ENCODE measurements at regions not wholly inside any gene's neighbourhood (a gene's known extent, or its start where the extent isn't known, plus 50 kb on each side); places are given as distances from the start of the nearest gene placed in this dataset.
"Not testable (repeated sequence)": the region's sequence is repeated elsewhere in the genome, so short reads cannot be mapped to it uniquely, and the experiment has no call there.

DNA sequence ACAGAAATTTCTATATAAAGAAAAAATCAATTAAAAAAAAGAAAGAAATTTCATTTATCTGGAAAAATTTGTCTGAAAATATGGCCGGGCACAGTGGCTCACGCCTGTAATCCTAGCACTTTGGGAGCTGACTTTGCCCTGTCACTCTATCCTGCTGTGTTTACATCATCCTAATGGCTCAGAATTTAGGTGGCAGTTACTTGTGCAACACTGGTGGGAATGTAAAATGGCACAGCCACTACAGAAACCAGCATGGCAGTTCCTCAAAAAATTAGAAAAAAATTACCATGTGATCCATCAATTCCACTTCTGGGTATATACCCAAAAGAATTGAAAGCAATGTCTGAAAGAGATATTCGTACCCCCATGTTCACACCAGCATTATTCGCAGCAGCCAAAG, 405.2 kb upstream of the AUTS2 start:
- no peak for DNase-seq (ENCODE audit: low spot score)

GRCh38 chr7:69196593-69196992, 401.7 kb upstream of the AUTS2 start:
- no peak for DNase-seq (ENCODE audit: low spot score)

DNA sequence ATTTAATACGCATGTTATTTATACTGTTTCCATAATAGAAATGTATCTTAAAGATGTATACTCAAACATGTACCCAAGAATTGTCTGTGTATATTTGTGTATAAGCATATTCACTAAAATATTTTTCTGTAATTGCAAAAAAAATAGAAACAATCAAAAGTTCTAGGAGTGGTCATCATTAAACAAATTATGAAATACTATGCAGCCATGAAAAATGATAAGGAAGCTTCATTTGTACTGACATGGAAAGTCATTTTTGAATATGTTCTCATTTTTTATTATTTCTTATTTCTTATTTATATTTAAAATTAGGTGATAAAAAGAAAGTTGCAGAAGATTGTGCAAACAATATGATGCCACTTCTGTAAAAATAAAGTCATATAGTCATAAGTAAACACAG, 400.0 kb upstream of the AUTS2 start:
- DNase-seq (ENCODE audit: low spot score), result no peak

DNA sequence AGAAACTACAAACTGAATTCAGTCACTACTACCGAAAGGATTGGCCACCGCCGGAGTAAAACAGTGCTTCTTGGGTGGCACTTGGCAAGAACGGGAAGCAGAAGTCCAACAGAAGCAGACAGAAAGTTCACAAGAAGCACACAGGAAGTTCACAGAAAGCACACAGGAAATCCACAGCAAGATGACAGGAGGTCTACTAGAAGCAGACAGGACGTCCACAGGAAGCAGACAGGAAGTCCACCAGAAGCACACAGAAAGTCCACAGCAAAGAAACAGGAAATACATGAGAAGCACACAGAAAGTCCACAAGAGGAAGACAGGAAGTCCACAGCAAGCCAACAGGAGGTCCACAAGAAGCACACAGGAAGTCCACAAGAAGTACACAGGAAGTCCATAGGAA, 399.2 kb upstream of the AUTS2 start:
- no peak for DNase-seq (ENCODE audit: low spot score)

DNA sequence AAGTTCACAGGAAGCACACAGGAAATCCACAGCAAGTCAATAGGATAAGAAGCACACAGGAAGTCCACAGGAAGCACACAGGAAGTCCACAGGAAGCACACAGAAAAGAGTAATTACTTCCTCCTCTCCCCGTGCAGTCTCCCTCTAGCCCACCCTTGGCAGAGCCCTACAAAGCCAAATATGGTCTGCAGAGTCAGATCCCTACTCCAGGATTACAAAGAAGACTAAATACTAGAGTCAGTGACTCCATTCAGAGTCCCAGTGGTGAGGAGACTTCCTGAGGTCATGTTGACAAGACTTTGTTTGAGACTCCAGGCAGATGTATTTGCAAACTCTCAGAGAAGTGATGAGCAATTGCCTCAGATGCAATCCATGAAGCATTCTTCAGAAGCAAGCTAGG, 398.6 kb upstream of the AUTS2 start:
- no peak for DNase-seq (ENCODE audit: low spot score)

GRCh38 chr7:69203871-69204270, 394.4 kb upstream of the AUTS2 start:
- no peak for DNase-seq (ENCODE audit: low spot score)

DNA sequence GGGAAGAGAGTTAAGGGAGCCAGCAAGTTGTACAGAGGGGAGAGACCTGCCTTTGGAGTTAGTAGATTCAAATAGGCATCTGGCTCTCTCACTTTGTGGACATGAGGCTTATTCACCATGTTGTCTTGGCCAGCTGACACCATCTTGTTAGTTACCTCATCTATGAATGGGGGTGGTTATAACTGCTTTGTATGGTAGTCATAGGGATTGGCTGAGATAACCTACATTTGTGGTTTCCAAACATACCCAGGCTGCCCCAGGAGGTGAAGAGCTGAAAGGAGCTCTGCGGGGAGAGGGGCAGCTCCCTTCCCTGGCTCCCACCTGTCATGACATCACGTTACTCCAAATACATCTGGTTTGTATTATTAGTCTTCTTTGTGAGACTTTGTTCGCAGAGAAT, 393.3 kb upstream of the AUTS2 start:
- DNase-seq (ENCODE audit: low spot score), result no peak

- DNase-seq (ENCODE audit: low spot score), result no peak
These were observed 392.7 kb upstream of the AUTS2 start for GRCh38 chr7:69205581-69205980.

GRCh38 chr7:69208276-69208675, 390.0 kb upstream of the AUTS2 start:
- no peak for DNase-seq (ENCODE audit: low spot score)

DNA sequence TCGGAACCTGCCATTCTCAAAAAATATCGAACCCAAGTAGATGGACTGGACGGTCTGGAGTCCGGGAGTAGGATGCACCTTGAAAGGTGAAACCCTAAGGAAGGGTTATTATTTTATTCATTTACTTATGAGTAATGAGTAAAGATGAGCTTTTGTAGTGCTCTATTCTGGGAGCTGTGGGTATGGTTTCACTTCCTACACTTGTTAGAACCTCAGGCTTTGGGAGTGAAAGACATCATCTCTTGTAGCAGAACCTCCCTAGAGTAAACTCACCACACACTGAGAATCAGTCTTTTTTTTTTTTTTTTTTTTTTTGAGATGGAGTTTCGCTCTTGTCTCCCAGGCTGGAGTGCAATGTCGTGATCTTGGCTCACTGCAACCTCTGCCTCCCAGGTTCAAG, 389.4 kb upstream of the AUTS2 start:
- no peak for DNase-seq (ENCODE audit: low spot score)

DNA sequence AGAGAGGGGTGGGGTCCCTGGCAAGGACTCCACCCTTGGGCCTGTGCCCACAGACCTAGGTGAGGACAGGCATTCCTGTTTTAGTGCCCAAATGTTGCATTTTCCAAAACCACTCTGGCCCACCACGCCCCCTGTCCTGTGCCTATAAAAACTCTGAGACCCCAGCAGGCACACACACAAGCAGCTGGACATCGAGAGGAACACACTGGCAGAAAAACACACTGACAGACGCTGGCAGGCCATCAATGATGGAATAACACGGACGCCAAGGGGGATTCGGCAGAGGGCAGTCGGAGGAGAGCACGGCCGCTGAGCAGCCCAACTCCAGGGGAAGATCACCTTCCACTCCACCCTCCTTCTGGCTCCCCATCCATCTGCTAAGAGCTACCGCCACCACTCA, 386.9 kb upstream of the AUTS2 start:
- DNase-seq (ENCODE audit: low spot score), result no peak

DNA sequence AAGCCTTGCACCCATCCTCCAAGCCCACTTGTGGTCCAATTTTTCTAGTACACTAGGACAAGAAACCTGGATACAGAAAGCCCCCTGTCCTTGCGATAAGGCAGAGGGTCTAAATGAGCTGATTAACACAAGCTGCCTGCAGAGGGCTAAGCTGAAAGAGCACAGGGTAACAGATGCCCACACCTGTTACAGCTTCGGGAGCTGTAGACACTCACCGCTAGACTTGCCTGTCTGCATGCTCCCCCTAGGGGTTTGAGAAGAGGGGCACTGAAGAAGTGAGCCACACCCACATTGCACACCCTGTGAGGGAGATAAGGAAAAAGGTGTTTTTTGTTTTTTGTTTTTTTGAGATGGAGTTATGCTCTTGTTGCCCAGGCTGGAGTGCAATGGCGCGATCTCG, 386.5 kb upstream of the AUTS2 start:
- no peak for DNase-seq (ENCODE audit: low spot score)

DNA sequence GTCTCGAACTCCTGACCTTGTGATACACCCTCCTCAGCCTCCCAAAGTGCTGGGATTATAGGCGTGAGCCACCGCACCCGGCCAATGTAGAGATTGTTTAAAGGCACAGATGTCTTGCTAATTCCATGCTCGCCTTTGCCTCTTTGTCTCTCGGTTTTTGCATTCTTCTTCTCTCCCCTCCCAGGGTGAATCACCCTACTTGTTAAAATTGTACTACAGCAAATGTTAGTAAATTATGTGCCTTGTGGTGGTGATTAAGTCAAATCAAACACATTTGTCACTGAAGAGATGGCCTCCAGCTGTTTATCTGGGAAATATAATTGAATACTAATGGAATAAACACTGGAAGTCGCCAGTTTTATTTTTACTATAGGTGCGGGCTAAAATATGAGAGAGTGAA, 384.4 kb upstream of the AUTS2 start:
- no peak for DNase-seq (ENCODE audit: low spot score)

DNA sequence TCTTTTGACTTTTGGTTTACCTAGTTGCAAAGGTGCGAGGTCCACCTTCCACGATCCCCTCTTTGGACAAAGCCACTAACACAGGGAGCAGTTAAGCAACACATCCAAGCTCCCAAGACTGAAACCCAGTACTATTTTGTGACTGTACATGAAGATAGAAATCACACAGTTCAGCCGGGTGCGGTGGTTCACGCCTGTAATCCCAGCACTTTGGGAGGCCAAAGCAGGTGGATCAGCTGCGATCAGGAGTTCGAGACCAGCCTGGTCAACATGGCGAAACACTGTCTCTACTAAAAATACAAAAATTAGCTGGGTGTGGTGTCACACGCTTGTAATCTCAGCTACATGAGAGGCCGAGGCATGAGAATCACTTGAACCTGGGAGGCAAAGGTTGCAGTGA, 382.8 kb upstream of the AUTS2 start:
- DNase-seq (ENCODE audit: low spot score), result not testable (repeated sequence)

DNA sequence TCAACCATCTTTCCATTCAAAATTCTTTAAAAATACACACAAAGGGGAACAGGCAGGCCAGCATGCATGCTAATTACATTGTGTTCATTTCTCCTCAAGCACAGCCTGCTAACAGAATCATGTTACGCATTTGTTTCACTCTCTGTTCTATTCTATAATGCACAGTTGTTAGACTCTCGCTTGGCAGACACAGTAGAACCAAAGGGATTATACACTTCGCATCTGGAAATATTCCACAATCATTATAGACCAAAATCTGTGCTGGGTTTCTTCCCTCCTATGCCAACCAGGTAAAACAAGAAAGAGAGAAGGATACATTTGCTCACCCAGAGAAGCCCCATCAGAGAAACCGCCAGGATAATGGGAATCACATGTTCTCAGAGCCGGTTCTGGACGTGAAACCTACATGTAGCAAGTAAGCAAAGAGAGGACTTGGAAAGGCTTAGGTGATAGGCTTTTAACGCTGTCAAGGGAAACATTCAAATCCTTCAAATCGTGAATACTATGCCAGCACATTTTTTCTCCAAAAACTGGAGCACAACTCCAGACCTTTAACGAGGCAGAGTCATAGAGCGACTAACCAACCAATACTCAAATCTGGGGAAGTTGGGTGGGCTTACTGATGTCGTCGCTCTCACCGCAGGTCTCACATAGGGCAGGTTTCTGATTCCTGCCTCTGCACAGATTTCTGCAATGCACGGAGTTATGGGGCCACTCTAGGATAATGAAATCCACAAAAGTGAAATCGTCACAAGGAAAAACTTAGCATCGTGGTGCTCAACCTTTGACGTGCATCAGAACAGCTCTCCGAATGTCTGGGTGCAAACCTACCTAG, 380.5 kb upstream of the AUTS2 start:
- DNase-seq (ENCODE audit: low spot score), result no peak

- DNase-seq (ENCODE audit: low spot score), result no peak
These were observed 379.7 kb upstream of the AUTS2 start for GRCh38 chr7:69218576-69218975.

- no peak for DNase-seq (ENCODE audit: low spot score)
These were observed 378.9 kb upstream of the AUTS2 start for GRCh38 chr7:69219381-69219780.

- no peak for DNase-seq (ENCODE audit: low spot score)
These were observed 372.9 kb upstream of the AUTS2 start for GRCh38 chr7:69225259-69225943.

DNA sequence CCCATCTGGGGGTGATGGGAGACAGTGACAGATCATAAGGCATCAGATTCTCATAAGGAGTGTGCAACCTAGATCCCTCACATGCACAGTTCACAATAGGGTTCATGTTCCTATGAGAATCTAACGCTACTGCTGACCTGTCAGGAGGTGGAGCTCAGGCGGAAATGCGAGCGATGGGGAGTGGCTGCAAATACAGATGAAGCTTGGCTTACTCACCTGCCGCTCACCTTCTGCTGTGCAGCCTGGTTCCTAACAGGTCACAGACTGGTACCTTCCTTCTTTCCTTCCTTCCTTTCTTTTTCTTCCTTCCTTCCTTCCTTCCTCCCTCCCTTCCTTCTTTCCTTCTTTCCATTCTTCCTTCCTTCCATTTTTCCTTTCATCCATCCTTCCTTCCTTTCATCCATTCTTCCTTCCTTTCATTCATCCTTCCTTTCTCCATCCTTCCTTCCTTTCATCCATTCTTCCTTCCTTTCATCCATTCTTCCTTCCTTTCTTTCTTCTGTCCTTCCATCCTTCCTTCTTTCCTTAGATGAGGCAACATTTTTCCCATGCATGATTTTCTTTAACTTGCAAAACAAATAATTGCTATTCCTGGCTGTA, 370.0 kb upstream of the AUTS2 start:
- DNase-seq (ENCODE audit: low spot score), result no peak

DNA sequence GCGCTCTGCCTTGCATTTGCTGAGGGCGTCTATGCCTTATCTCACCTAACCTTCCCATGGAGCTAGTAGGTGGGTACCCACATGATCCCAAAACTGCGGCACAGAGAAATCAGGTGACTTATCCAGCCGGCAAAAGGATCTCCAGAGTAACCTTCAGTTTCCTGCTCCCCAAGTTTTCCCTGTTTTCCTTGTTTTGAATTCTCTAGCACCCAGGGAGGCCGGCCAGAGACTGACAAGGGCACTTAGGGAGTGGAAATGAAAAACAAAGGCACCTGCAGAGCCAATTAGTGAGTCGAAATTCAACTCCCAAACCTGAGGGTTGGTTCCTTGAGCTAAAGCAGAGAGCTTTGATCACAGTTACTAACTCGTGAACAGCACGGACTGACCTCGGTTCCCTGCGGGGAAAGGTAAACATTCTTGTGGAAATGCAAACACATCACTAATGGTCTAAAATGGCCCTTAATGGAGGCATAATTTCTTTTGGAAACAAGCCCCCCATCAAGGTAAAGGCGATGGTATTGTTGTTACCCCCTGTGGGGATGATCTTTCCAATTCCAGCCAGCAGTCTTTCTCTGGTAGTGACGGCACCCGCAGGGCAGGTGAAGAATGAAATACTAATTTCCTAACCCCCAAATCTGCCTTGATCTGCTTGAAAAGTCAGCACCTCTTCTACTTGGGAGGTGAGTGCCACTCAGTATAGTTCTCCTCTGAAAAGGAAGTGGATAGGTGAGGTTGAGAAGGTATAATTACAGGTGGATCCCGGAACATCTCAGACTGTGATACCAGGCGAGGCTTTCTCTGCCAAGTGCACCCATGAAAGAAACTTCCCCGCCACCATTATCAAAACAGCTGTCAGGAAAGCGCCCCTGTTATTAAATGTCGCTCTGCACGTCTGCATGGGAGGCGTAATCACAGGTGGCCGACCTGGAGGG, 365.6 kb upstream of the AUTS2 start:
- DNase-seq (ENCODE audit: low spot score), result no peak

DNA sequence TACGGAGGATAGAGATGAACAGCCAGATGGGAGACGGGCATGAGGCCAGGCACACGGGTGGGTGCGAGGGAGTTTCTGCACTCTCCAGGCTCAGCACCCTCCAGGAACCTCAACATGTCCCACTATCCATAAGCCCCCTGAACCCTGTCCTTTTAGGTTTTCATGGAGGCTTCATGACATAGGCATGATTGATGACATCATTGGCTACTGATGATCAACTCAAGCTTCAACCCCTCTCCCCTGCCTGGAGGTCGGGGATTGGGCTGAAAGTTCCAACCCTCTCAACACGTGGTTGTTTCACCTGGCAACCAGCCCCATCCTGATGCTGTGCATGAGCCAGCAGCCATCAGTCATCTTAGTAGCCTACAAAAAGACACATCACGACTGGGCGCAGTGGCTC, 360.7 kb upstream of the AUTS2 start:
- DNase-seq (ENCODE audit: low spot score), result no peak

DNA sequence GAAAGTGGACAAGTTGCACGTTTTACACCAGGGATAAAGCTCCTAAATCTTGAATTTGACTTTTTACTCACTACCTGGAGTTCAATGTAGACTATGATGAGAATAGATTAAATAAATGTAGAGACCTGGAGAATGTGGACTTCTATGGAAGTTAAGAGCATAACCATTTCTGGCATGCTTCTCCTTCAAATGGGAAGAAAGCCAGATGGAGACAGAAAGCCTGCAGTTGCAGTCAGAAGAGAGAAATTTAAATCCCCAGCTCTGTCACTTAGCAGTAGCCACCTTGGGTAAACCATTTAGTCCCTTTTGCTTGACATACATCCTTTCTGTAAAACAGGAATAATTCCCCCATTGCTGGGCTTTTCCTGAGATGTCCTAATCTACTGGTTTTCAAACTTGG, 355.3 kb upstream of the AUTS2 start:
- no peak for DNase-seq (ENCODE audit: low spot score)
